GM19438 (cell line): ENCODE measurements at regions not wholly inside any gene's neighbourhood (a gene's known extent, or its start where the extent isn't known, plus 50 kb on each side); places are given as distances from the start of the nearest gene placed in this dataset.
"Not testable (repeated sequence)": the region's sequence is repeated elsewhere in the genome, so short reads cannot be mapped to it uniquely, and the experiment has no call there.

Experiments used
- ATAC-seq: cut with Tn5 transposase; IDR thresholded peaks from one replicate; pipeline ENCODE4 v1.9.1; 2021; ENCODE audit warnings: low read depth; ENCODE audit not compliant: unreplicated experiment

GRCh38 chr12:25854991-25855390 is 103.5 kb upstream of the RASSF8 start:
- no peak for ATAC-seq

DNA sequence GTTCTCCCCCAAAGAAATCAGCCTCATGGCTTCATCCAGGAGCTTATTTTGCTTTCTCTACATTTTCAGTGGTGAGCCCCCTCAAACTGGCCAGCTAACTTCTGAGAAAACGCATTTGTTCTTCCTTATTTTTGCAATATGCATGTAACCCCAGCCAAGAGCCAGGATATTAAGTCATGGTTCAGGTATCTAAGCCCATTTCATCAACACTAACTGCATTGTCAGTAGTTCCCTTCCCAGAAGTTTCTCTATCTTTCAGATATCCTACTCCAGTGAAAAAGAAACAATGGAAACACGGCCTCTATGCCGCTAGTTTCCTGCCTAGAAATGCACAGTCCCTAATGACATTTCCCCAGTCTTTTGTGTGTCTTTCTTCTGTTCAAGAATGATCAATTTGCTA is 102.8 kb upstream of the RASSF8 start:
- ATAC-seq, result no peak

- ATAC-seq, result no peak
These were observed 98.5 kb upstream of the RASSF8 start for GRCh38 chr12:25859976-25860375.

GRCh38 chr12:25861226-25861625 is 97.3 kb upstream of the RASSF8 start:
- no peak for ATAC-seq

- no peak for ATAC-seq
These were observed 93.9 kb upstream of the RASSF8 start for GRCh38 chr12:25864306-25865276.

DNA sequence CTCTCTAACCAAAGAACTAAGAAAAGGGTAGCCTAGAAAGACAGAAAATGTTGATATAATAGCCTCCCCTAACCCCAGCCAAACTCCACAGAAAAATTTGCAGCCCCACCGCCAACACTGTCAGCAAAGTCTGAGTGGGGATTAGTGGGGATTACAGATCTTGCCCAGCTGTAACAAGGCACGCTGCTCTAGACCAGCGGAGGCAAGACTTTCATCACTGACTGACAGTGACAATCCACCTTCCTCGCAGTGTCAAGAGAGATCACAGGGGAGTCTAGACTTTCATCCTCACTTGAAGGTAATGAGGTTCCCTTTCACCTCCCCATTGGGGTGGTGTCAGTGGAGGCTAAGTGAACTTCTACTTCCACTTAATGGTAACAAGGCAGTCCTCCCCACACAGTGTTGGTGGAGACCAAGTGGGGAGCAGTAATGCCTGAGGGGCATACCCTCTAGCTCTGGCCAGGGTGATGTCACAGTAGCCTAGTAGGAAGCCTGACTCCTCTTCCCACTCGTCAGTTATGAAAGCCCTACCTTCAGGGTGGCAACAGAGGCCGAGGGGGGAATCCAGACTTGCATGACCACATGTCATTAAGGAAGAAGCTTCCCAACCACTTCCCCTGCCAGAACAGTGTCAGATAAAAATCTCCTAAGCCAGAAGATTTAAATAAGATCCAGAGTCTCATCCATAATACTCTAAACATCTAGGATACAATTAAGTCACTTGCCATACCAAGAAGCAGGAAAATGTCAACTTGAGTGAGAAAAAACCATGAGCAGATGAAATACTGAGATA is 91.7 kb upstream of the RASSF8 start:
- no peak for ATAC-seq

DNA sequence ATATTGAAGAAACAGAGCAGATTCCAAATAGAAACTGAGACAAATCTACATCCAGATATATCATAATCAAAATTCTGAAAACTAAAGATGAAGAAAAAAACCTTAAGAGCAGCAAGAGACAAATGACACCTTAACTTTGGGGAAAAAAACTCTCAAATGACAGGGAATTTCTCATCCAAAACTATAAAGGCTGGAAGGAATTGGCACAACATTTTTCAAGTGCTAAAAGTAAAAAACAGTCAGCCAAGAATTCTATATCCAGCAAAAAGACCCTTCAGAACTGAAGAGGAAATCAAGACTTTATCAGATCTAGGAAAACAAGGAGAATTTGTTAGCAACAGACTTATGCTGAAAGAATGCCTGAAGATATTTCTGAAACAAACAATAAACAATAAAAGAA is 90.3 kb upstream of the RASSF8 start:
- ATAC-seq, result no peak

GRCh38 chr12:25872137-25872536 is 86.3 kb upstream of the RASSF8 start:
- no peak for ATAC-seq

- no peak for ATAC-seq
These were observed 82.8 kb upstream of the RASSF8 start for GRCh38 chr12:25875661-25876060.

- ATAC-seq, result no peak
These were observed 82.0 kb upstream of the RASSF8 start for GRCh38 chr12:25876383-25877045.

GRCh38 chr12:25877446-25877845 is 81.0 kb upstream of the RASSF8 start:
- ATAC-seq, result no peak

DNA sequence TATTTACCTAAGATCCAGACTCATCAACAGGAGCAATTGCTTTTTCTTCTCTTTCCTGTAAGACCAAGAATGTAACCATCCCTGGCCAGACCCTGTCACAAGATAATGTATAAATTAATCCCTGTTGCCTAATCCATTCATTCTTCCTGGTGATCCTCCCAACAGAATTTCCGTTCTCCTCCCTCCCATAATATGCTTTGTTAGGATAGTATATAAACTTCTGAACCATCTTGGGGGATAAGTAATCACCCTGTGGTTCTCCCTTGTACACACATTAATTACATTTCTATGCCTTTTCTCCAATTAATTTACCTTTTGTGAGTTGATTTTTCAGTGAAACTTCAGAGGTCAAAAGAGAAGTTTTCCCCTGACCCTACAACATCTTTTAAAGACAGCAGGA is 76.2 kb upstream of the RASSF8 start:
- no peak for ATAC-seq

DNA sequence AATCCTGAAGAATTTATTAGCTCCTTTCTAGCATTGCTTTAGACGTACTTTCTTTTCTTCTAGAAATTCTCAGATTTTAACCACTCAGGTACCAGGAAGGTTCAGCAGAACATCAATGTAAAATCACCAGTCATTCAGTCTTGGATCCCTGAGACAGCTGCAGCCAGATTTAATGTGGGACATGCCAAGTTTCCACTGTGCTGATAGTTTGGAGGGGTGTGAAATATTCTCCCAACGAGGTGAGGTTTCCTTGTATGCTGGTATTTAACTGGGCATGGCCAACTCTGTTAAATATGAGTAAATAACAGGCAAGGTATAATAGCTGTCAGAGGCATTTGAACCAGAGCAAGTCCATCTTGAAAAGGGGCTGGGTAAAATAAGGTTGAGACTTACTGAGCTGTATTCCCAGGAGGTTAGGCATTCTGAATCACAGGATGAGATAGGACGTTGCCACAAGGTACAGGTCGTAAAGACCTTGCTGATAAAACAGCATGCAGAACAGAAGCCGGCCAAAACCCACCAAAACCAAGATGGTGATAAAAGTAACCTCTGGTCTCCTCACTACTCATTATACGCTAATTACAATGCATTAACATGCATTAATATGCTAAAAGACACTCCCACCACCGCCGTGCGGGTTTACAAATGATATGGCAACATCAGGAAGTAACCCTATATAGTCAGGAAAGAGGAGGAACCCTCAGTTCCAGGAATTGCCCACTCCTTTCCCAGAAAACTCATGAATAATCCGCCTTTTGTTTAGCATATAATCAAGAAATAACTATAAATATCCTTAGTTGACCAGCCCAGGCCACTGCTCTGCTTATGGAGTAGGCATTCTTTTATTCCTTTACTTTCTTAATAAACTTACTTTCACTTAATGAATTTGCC is 75.2 kb upstream of the RASSF8 start:
- no peak for ATAC-seq

DNA sequence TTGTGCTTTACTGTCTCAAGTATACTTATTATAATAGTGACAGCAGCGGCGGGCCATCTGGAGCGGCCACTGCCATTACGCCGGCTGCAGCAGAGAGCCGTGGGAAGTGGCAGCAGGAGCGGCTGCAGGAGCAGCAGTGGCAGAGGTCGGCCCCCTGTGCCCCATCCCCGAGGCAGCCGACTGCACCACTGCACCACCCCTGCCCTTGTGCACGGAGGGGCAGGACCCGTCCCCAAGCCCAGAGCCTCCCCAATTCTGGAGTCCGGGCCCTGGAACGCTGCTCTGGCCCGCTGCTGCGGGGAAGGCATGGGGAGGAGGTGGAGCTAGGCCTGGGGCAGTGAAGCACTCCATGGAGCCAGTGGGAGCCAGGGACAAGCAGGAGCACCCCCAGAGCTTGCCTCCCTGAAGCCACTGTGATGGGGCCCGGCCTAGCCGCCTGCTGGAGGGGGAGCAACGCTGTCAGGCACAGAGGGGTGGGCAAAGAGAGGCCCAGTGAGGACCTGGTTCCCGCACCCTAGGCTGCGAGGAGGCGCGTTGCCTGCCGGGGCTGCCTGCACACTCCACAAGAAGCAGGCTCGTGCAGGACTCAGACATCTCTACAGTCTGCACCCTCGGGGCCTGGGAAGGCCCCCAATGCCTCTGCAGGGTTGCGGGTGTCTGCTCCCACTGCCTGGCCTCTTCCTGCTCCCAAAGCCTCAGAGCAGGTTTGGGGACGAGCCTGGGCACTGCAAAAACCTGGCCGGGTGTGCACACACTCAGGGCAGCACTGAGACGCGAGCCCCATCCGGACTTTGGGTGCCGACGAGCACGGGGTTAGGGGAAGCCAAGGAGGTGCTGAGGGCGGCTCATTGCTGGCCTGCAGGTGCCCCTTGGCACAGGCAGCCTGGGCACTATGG is 74.2 kb upstream of the RASSF8 start:
- ATAC-seq, result no peak

- ATAC-seq, result no peak
These were observed 73.6 kb upstream of the RASSF8 start for GRCh38 chr12:25884920-25885234.

- no peak for ATAC-seq
These were observed 72.1 kb upstream of the RASSF8 start for GRCh38 chr12:25886396-25886795.

DNA sequence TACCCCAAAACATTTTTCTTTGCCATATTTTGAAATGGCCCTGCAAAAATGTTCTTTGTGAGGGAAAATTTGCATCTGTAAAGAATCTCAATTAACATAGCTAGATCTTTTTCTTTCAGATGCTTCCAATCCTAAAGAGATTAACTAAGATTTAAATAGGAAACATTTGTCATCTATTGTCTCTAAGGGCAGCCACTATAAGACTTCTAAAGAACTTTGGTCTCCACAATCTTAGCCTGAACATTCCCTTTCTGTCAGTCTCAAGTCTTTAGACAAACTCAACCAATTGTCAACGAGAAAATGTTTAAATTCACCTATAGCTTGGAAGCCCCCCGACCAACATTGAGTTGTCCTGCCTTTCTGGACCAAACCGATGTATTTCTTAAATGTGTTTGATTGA is 71.1 kb upstream of the RASSF8 start:
- ATAC-seq, result no peak

- ATAC-seq, result no peak
These were observed 69.3 kb upstream of the RASSF8 start for GRCh38 chr12:25889185-25889584.

DNA sequence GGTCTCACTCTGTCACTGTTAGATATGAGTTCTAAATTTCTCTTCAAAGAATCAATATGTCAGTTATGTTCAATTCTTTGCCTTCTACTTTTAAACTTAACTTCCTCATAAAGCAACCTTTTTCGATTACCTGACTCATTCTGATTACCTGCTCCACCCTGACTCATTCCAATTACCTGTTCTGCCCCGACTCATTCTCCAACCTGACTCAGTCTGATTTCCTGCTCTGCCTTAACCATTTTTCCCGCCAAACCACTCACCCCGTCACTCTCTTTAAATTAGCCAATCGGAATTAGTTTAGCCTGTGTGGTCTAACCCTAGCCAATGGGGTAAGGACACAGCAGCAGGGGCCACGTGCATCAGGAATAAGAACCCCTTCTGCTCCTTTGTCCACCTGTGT is 67.4 kb upstream of the RASSF8 start:
- not testable (repeated sequence) for ATAC-seq
